ENCODE measurements at regions not wholly inside any gene's neighbourhood (a gene's known extent, or its start where the extent isn't known, plus 50 kb on each side); places are given as distances from the start of the nearest gene placed in this dataset.
A peak's percentile ranks its signal among the peaks of the same experiment; 100 is the strongest.

GRCh38 chr15:35596285-35596684 lies 50.3 kb upstream of the DPH6 start:
- DNase-seq = no peak

- DNase-seq = no peak
These were observed 56.9 kb upstream of the DPH6 start for GRCh38 chr15:35602836-35603235.

- DNase-seq = no peak
These were observed 57.3 kb upstream of the DPH6 start for GRCh38 chr15:35603301-35603700.

- no peak for DNase-seq
These were observed 57.9 kb upstream of the DPH6 start for GRCh38 chr15:35603856-35604255.

GRCh38 chr15:35605764-35606449 lies 59.9 kb upstream of the DPH6 start:
- DNase-seq = no peak

GRCh38 chr15:35606450-35606779 lies 60.5 kb upstream of the DPH6 start:
- no peak for DNase-seq

GRCh38 chr15:35616498-35617271 lies 70.7 kb upstream of the DPH6 start:
- DNase-seq = no peak

- no peak for DNase-seq
These were observed 72.6 kb upstream of the DPH6 start for GRCh38 chr15:35618260-35619188.

- DNase-seq = no peak
These were observed 76.8 kb upstream of the DPH6 start for GRCh38 chr15:35622641-35623340.

GRCh38 chr15:35624881-35625280 lies 78.9 kb upstream of the DPH6 start:
- no peak for DNase-seq

- DNase-seq = no peak
These were observed 80.8 kb upstream of the DPH6 start for GRCh38 chr15:35626571-35627318.

GRCh38 chr15:35627696-35628095 lies 81.7 kb upstream of the DPH6 start:
- DNase-seq = no peak

- DNase-seq = no peak
These were observed 83.8 kb upstream of the DPH6 start for GRCh38 chr15:35629766-35630165.

- peak; percentile 2 for DNase-seq
These were observed 84.6 kb upstream of the DPH6 start for GRCh38 chr15:35630532-35630931.

GRCh38 chr15:35630985-35631384 lies 85.0 kb upstream of the DPH6 start:
- DNase-seq = no peak

GRCh38 chr15:35633677-35634076 lies 87.7 kb upstream of the DPH6 start:
- no peak for DNase-seq

- DNase-seq = no peak
These were observed 100.8 kb upstream of the DPH6 start for GRCh38 chr15:35646790-35647189.

GRCh38 chr15:35647303-35647702 lies 101.3 kb upstream of the DPH6 start:
- DNase-seq = no peak

- no peak for DNase-seq
These were observed 103.0 kb upstream of the DPH6 start for GRCh38 chr15:35648941-35649340.

- no peak for DNase-seq
These were observed 103.6 kb upstream of the DPH6 start for GRCh38 chr15:35649575-35649974.

GRCh38 chr15:35654332-35654731 lies 108.4 kb upstream of the DPH6 start:
- DNase-seq = no peak

GRCh38 chr15:35657679-35658311 lies 111.8 kb upstream of the DPH6 start:
- no peak for DNase-seq
